AG04449 (cell line): ENCODE measurements at regions not wholly inside any gene's neighbourhood (a gene's known extent, or its start where the extent isn't known, plus 50 kb on each side); places are given as distances from the start of the nearest gene placed in this dataset.

Experiments
- CTCF ChIA-PET: fragments of 350-600 bp; formaldehyde crosslinking; extraction: SDS; loops from one replicate; lab custom pipeline; 2021; ENCODE audit warnings: antibody characterized with exemption; lab: Yijun Ruan, JAX
- POLR2A ChIA-PET: fragments of 400-600, 350-600 bp; formaldehyde crosslinking; extraction: SDS; loops from one replicate; lab custom pipeline; 2020; ENCODE audit warnings: antibody characterized with exemption, inconsistent platforms; lab: Yijun Ruan, JAX
- DNase-seq: peaks from one replicate; pipeline ENCODE4 v3.0.0-alpha.2; 2010; ENCODE audit warnings: low read depth, low spot score
- H3K4me3 ChIP-seq: 2 replicates; pipeline ENCODE4 v1.5.1; 2011; ENCODE audit warnings: low read depth, mild to moderate bottlenecking, control low read depth, low read length
- TF ChIP-seq, protein P1 (sequence below): IDR thresholded peaks from one replicate; pipeline ENCODE4 v1.5.1; 2011; ENCODE audit warnings: mild to moderate bottlenecking, moderate library complexity, low read length, control low read depth, inconsistent platforms; ENCODE audit not compliant: insufficient read depth; ENCODE audit errors: missing control alignments

DNA sequence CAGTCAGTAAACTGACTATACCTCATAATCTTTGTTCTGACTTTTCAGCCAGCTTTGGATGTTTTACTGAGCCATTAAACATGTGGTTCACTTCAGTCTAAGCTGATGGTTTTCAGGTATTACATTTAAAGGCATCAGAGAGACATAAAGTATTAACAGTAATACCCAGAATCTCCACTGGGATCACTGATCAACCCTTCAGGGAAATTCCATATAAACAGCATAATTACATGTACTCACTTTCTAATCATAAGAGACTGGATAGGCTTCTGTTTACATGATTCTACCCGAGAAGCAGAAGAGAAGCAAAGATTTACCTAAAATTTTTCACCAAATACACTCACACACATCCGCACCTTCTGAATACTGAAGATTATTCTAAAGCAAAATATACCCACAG lies 186.7 kb upstream of the FREM1 start:
- ChIA-PET POLR2A (no interaction called here), CTCF (interaction anchor here (0.7 kb wide), 1 partner anchor 10 kb away, joined by 3 read pairs; no protein-coding TSS in a partner anchor)
- no peak for DNase-seq
- TF ChIP-seq, protein P1, sequence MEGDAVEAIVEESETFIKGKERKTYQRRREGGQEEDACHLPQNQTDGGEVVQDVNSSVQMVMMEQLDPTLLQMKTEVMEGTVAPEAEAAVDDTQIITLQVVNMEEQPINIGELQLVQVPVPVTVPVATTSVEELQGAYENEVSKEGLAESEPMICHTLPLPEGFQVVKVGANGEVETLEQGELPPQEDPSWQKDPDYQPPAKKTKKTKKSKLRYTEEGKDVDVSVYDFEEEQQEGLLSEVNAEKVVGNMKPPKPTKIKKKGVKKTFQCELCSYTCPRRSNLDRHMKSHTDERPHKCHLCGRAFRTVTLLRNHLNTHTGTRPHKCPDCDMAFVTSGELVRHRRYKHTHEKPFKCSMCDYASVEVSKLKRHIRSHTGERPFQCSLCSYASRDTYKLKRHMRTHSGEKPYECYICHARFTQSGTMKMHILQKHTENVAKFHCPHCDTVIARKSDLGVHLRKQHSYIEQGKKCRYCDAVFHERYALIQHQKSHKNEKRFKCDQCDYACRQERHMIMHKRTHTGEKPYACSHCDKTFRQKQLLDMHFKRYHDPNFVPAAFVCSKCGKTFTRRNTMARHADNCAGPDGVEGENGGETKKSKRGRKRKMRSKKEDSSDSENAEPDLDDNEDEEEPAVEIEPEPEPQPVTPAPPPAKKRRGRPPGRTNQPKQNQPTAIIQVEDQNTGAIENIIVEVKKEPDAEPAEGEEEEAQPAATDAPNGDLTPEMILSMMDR = no peak
- H3K4me3 ChIP-seq = no peak overlapping the region

DNA sequence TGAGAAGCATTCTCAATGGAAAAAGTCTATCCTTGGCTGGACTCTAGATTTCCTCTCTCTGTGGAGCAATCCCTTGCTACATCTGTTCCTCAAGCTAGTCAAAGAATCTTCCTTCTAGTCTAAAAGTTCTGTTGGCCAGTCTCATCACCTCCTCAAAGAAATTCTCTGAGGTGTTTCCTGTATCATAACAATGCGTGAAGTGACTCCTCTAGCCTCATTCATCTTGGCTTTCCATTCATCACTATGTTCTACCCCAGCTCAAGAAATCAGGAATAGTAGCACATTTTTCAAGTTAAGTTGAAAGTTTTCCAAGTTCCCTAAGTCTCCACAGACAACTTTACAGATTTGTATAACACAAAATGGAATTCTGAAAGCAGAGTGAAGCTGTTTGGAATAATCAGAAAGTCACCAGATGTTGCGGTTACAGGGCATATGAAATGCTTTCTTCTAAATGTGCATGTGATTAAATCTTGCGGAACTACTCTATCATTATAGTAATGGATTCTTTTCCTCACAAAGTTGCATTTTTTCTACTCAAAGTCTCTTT lies 176.6 kb upstream of the FREM1 start:
- no peak for DNase-seq
- CTCF ChIA-PET = interaction anchor here (1.4 kb wide), 1 partner anchor 17 kb away, joined by 4 read pairs; no protein-coding TSS in a partner anchor
- H3K4me3 ChIP-seq = no peak overlapping the region
- POLR2A ChIA-PET = no interaction called here
- TF ChIP-seq, protein P1 = no peak

DNA sequence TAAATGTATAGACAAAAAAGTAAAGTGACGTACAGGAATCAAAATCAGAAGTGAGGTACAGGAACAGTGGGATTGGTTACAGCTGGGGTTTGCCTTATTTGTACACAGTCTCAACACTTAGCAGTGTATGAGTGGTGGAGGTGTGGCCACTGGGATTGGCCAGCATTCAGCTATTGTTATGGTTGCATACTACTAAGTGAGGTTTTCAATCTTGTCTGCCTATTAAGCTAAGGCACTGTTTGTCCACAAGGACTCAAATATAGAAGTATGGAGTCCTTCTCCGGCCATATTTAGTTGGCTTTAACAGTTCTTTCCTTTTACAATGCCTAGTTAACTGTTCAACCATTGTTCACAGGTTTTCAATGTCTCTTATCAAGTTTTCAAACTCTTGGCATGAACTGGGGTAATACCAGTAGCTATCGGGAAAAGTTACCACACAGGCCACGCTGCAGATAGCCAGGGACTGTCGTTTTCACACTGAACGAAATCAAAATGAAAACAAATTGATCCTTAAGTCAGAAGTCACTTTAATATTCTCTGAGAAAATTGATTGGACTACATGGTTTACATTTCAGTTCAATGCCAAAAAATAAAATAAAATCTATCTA lies 176.0 kb upstream of the FREM1 start:
- CTCF ChIA-PET = no interaction called here
- TF ChIP-seq, protein P1 = no peak
- POLR2A ChIA-PET = no interaction called here
- H3K4me3 ChIP-seq = no peak overlapping the region
- no peak for DNase-seq

DNA sequence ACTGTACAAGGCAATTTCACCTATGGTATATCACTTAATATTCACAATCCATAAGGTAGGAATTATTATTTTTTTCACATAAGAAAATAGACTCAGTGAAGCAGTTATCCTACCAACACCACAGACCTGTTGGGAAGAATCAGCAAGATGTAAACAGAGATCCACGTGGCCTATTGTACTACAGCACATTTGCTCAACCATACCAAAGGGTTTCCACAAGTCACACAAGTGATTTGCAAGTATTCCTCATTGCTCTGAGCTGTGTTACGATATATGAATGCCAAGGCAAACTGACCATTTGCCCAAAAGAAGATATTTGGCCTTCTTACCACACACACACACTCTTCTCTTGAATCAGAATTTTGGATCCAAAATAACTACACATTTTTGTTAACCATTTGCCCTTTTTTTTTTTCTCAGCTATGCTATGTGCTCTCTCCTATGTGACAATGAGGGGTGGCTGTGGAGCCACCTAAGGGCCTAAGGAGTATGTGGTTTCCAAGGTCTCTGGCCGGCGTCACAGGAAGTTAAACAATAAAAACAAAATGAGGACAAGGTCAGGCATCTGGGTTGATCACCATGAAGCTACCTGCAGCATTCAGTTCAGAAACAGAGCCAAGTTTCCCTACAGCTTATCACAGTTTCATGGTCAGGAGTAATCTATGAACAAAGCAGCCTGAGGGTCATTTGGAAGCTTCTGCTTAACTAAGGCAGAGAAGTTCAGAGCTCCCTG lies 171.0 kb upstream of the FREM1 start:
- TF ChIP-seq, protein P1 = no peak
- ChIA-PET POLR2A (no interaction called here), CTCF (no interaction called here)
- DNase-seq = no peak
- H3K4me3 ChIP-seq = no peak overlapping the region

DNA sequence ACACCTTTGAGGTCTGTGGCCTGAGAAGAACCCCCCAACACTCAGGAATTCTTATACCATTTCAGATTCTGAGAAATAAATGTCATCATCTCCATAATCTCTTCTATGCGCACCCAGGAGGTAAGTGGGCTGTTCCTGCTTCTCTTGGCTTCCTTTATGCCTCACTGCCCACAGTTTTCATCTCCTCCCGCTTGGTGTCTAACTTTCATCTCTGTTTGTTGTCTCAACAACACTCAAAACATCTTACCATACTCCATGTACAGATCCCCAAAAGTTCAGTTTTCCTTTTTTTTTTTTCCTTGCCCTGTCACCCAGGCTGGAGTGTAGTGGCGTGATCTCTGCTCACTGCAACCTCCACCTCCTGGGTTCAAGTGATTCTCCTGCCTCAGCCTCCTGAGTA lies 170.2 kb upstream of the FREM1 start:
- ChIA-PET CTCF (no interaction called here), POLR2A (no interaction called here)
- TF ChIP-seq, protein P1 = no peak
- DNase-seq = no peak
- H3K4me3 ChIP-seq = no peak overlapping the region

DNA sequence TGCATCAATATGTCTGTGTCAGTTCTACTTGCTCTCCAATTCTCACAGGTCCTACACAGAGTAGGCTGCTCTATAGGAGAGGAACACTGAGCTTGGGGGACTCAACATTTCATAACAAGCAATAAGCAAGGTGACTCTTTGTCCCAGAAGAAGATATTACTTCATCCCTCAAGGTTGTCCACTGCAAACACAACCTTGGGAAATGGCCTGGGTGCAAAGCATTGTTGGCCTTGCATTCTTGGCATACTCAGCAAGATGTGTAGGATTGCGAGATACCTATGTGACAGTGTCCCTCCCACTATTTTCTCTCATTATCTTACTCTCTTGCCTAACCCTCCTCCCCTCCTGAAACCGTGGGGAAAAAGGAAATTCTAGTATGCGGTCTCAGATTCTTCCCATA lies 169.8 kb upstream of the FREM1 start:
- TF ChIP-seq, protein P1 = no peak
- no peak overlapping the region for H3K4me3 ChIP-seq
- ChIA-PET POLR2A (no interaction called here), CTCF (no interaction called here)
- DNase-seq = no peak
